ENCODE measurements at regions not wholly inside any gene's neighbourhood (a gene's known extent, or its start where the extent isn't known, plus 50 kb on each side); places are given as distances from the start of the nearest gene placed in this dataset.

GRCh38 chr13:40123962-40124632 is 468.6 kb downstream of the COG6 start:
- TF ChIP-seq CTCF (IDR thresholded peaks at IDR 0.05): no peak
- TF ChIP-seq POLR2A (IDR thresholded peaks at IDR 0.05): no peak

Data from right lobe of liver (tissue), 4 donors.